ENCODE measurements at regions not wholly inside any gene's neighbourhood (a gene's known extent, or its start where the extent isn't known, plus 50 kb on each side); places are given as distances from the start of the nearest gene placed in this dataset.

DNA sequence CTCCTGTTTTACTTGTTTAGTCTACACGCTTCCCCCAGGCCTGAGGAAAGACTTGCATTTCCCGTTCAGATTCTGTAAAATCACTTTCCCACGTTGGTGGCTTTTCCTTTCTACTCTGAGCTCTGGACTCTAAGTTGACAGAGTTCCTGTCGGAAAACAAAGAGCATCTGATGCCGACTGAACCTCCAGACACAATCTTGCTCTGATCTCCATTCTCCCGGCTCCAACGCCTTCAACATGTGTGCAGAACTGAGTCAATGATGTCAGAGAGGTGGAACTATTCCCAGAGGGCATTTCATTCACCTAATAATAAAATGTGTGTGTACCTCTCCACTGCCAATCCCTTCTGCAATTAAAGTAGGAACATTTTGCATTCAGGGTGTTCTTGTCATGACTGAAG lies 147.7 kb downstream of the MIS18A start (continued):
- TF ChIP-seq, protein P1, sequence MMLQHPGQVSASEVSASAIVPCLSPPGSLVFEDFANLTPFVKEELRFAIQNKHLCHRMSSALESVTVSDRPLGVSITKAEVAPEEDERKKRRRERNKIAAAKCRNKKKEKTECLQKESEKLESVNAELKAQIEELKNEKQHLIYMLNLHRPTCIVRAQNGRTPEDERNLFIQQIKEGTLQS (IDR thresholded peaks at IDR 0.05; ENCODE audit: borderline replicate concordance, extremely low read depth, low read depth, low read length), result no peak
- no peak for TF ChIP-seq MYC (IDR thresholded peaks at IDR 0.05; ENCODE audit: insufficient read depth, insufficient read length, insufficient replicate concordance, low read length, severe bottlenecking)
- TF ChIP-seq RAD51 (IDR thresholded peaks at IDR 0.05), result no peak
- no peak for TF ChIP-seq SREBF2 (IDR thresholded peaks at IDR 0.05; ENCODE audit: low read length)
- TF ChIP-seq HDAC2 (IDR thresholded peaks at IDR 0.05), result no peak
- TF ChIP-seq ESRRA (IDR thresholded peaks at IDR 0.05; ENCODE audit: low read length), result no peak
- TF ChIP-seq NFIC (IDR thresholded peaks at IDR 0.05; ENCODE audit: low read depth, low read length), result no peak
- no peak for TF ChIP-seq MTA3 (IDR thresholded peaks at IDR 0.05; ENCODE audit: borderline replicate concordance, low read length)

DNA sequence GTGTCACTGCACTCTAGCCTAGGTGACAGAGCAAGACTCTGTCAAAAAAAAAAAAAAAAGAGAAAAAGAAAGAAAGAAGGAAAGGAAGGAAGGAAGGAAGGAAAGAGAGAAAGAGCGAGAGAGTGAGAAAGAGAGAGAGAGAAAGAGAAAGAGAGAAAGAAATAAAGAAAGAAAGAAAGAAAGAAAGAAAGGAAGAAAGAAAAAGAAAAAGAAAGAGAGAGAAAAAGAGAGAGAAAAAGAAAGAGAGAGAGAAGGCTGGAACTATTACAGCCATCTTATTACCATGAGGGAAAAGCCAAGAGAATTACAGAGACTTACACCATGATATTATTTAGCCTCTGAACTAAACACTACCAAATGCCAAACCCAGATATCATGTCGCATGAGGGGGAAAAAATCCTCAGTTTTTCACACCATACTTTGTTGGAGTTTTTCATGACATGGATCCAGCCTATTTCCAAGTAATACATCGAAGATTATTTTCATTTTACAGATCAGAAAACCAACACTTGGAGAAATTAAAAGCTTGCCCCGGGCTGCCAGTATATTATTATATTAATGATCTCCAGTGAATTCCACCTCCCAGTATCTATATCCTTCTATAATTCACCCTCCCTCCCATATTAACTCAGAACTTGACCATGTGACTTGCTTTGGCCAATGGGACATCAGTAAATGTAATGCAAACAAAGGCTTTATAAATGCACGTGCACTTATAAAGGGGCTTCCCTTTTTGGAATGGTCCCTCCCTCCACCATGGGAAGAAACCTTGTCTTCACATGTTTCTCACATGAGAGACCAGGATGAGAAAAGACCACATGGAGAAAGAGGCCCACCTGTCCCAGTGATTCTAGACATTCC lies 148.6 kb downstream of the MIS18A start:
- POLR2A ChIA-PET, result no interaction called here
- no peak for ATAC-seq
- 36% methylated on average over 5 of the region's 5 CpGs for WGBS (ENCODE audit: insufficient coverage, insufficient replicate concordance, low lambda C conversion rate, missing lambda C conversion rate)
- Histone ChIP-seq H3K27me3 (replicated peaks in 1 of 2; ENCODE audit: control insufficient read depth in 2 of 2, insufficient read depth in 2 of 2, low read length in 1 of 2) (no peaks in the 10 kb centered on the region), H3K9me3 (replicated peaks; ENCODE audit: control insufficient read depth, insufficient read depth, low read length) (no peaks in the 10 kb centered on the region), H3K4me3 (no peak overlapping the region), H3K4me2 (ENCODE audit: control insufficient read depth, insufficient read depth) (no peak overlapping the region), H3K27ac (ENCODE audit: control insufficient read depth, insufficient read depth) (no peak overlapping the region), H3K4me1 (ENCODE audit: control insufficient read depth, insufficient read depth, low read length) (peaks cover 10% of the 10 kb centered on the region), H3K79me2 (ENCODE audit: control insufficient read depth, insufficient read depth, low read length) (no peaks in the 10 kb centered on the region), H3K9ac (ENCODE audit: control insufficient read depth, insufficient read depth, low read length) (no peak overlapping the region), H2AFZ (ENCODE audit: control insufficient read depth, low read depth, low read length) (no peak overlapping the region), H3K36me3 (ENCODE audit: control insufficient read depth in 2 of 2, insufficient read depth in 2 of 2, low read length in 1 of 2) (no peaks in the 10 kb centered on the region), H4K20me1 (ENCODE audit: control insufficient read depth, insufficient read depth) (no peaks in the 10 kb centered on the region)
- no TSS peak for BruUV-seq (replicated peaks)
- FAIRE-seq, result no peak
- CTCF ChIA-PET, result no interaction called here
- intact Hi-C loops (cut with micrococcal nuclease; ENCODE audit: unreplicated experiment) (no loop called here), in situ Hi-C loops (cut with MboI) (no loop called here)
- RAD21 ChIA-PET (ENCODE audit: unreplicated experiment), result no interaction called here
- SMC1A ChIA-PET (ENCODE audit: uncharacterized antibody, unreplicated experiment), result no interaction called here
- no peak for DNase-seq (ENCODE audit: low read depth, low spot score)
- TF ChIP-seq, protein P2, sequence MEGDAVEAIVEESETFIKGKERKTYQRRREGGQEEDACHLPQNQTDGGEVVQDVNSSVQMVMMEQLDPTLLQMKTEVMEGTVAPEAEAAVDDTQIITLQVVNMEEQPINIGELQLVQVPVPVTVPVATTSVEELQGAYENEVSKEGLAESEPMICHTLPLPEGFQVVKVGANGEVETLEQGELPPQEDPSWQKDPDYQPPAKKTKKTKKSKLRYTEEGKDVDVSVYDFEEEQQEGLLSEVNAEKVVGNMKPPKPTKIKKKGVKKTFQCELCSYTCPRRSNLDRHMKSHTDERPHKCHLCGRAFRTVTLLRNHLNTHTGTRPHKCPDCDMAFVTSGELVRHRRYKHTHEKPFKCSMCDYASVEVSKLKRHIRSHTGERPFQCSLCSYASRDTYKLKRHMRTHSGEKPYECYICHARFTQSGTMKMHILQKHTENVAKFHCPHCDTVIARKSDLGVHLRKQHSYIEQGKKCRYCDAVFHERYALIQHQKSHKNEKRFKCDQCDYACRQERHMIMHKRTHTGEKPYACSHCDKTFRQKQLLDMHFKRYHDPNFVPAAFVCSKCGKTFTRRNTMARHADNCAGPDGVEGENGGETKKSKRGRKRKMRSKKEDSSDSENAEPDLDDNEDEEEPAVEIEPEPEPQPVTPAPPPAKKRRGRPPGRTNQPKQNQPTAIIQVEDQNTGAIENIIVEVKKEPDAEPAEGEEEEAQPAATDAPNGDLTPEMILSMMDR (IDR thresholded peaks at IDR 0.05 in 2 of 3, conservative IDR thresholded peaks at IDR 0.05 in 1 of 3; ENCODE audit: control insufficient read depth in 2 of 3, extremely low read depth in 1 of 3, insufficient read depth in 1 of 3, low read depth in 3 of 3, low read length in 3 of 3), result no peak
- TF ChIP-seq SREBF1 (IDR thresholded peaks at IDR 0.05; ENCODE audit: low read length) (no peak), ZNF622 (IDR thresholded peaks at IDR 0.05) (no peak), ATF7 (IDR thresholded peaks at IDR 0.05; ENCODE audit: low read depth) (no peak), MEF2A (IDR thresholded peaks at IDR 0.05; ENCODE audit: insufficient read depth, low read depth, low read length) (no peak), RAD51 (IDR thresholded peaks at IDR 0.05) (no peak), RELA (IDR thresholded peaks at IDR 0.05; ENCODE audit: borderline replicate concordance, partially characterized antibody) (no peak), POU2F2 (IDR thresholded peaks at IDR 0.05; ENCODE audit: borderline replicate concordance, low read depth, low read length) (no peak)
- TF ChIP-seq, protein P3, sequence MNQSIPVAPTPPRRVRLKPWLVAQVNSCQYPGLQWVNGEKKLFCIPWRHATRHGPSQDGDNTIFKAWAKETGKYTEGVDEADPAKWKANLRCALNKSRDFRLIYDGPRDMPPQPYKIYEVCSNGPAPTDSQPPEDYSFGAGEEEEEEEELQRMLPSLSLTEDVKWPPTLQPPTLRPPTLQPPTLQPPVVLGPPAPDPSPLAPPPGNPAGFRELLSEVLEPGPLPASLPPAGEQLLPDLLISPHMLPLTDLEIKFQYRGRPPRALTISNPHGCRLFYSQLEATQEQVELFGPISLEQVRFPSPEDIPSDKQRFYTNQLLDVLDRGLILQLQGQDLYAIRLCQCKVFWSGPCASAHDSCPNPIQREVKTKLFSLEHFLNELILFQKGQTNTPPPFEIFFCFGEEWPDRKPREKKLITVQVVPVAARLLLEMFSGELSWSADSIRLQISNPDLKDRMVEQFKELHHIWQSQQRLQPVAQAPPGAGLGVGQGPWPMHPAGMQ (IDR thresholded peaks at IDR 0.05; ENCODE audit: borderline replicate concordance), result no peak
- TF ChIP-seq, protein P4, sequence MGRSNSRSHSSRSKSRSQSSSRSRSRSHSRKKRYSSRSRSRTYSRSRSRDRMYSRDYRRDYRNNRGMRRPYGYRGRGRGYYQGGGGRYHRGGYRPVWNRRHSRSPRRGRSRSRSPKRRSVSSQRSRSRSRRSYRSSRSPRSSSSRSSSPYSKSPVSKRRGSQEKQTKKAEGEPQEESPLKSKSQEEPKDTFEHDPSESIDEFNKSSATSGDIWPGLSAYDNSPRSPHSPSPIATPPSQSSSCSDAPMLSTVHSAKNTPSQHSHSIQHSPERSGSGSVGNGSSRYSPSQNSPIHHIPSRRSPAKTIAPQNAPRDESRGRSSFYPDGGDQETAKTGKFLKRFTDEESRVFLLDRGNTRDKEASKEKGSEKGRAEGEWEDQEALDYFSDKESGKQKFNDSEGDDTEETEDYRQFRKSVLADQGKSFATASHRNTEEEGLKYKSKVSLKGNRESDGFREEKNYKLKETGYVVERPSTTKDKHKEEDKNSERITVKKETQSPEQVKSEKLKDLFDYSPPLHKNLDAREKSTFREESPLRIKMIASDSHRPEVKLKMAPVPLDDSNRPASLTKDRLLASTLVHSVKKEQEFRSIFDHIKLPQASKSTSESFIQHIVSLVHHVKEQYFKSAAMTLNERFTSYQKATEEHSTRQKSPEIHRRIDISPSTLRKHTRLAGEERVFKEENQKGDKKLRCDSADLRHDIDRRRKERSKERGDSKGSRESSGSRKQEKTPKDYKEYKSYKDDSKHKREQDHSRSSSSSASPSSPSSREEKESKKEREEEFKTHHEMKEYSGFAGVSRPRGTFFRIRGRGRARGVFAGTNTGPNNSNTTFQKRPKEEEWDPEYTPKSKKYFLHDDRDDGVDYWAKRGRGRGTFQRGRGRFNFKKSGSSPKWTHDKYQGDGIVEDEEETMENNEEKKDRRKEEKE (IDR thresholded peaks at IDR 0.05), result no peak
